ENCODE measurements at regions not wholly inside any gene's neighbourhood (a gene's known extent, or its start where the extent isn't known, plus 50 kb on each side); places are given as distances from the start of the nearest gene placed in this dataset.

GRCh38 chr9:109549386-109549785, 51.3 kb upstream of the PTPN3 start:
- no peak for TF ChIP-seq POLR2A (IDR thresholded peaks at IDR 0.05)
- no peak for TF ChIP-seq CTCF (IDR thresholded peaks at IDR 0.05)
- TF ChIP-seq POLR2AphosphoS5 (IDR thresholded peaks at IDR 0.05): no peak
